ENCODE measurements at regions not wholly inside any gene's neighbourhood (a gene's known extent, or its start where the extent isn't known, plus 50 kb on each side); places are given as distances from the start of the nearest gene placed in this dataset.
"Not testable (repeated sequence)": the region's sequence is repeated elsewhere in the genome, so short reads cannot be mapped to it uniquely, and the experiment has no call there.

- H3K9me3 ChIP-seq (ENCODE audit: control insufficient read depth, insufficient read depth, low read depth, low read length), result no peaks in the 10 kb centered on the region
- no peak for TF ChIP-seq TCF7L2 (IDR thresholded peaks at IDR 0.05; ENCODE audit: low read depth, low read length)
- TF ChIP-seq REST (IDR thresholded peaks at IDR 0.05; ENCODE audit: insufficient read depth in 1 of 2, low read depth in 2 of 2, low read length in 1 of 2), result no peak
- no peak for TF ChIP-seq POLR2AphosphoS5 (IDR thresholded peaks at IDR 0.05; ENCODE audit: low read depth, low read length)
- TF ChIP-seq SIN3A (IDR thresholded peaks at IDR 0.05; ENCODE audit: borderline replicate concordance, insufficient read depth, low read depth, low read length), result no peak
- no peak for TF ChIP-seq CTCF (IDR thresholded peaks at IDR 0.05)
- ChIA-PET CTCF (no interaction called here), POLR2A (no interaction called here)
- no TSS peak for BruUV-seq (replicated peaks)
- H3K36me3 ChIP-seq (ENCODE audit: control insufficient read depth, insufficient read depth, low read length), result no peaks in the 10 kb centered on the region
- no peak for ATAC-seq
- intact Hi-C loops (cut with micrococcal nuclease; ENCODE audit: unreplicated experiment), result no loop called here
- H3K4me1 ChIP-seq (ENCODE audit: control insufficient read depth, insufficient read depth, low read length), result no peaks in the 10 kb centered on the region
- no peak for DNase-seq (ENCODE audit: low read depth, low spot score)
- in situ Hi-C loops (cut with HindIII; ENCODE audit: low pct_unique_long_range_greater_than_20kb, low sequenced_read_pairs), result no loop called here
- no peak overlapping the region for H3K4me3 ChIP-seq (ENCODE audit: low read depth in 2 of 2, low read length in 2 of 2)
- H3K27me3 ChIP-seq (ENCODE audit: control insufficient read depth, insufficient read depth, low read length), result no peaks in the 10 kb centered on the region
- H3K27ac ChIP-seq (ENCODE audit: low read length), result no peak overlapping the region
Observed at GRCh38 chr15:36449662-36450145, 129.7 kb upstream of the CDIN1 start.

- DNase-seq (ENCODE audit: low read depth, low spot score); H3K27me3 ChIP-seq (ENCODE audit: control insufficient read depth, insufficient read depth, low read length); ATAC-seq; CTCF ChIA-PET; H3K36me3 ChIP-seq (ENCODE audit: control insufficient read depth, insufficient read depth, low read length); H3K27ac ChIP-seq (ENCODE audit: low read length); H3K9me3 ChIP-seq (ENCODE audit: control insufficient read depth, insufficient read depth, low read depth, low read length); H3K4me3 ChIP-seq (ENCODE audit: low read depth in 2 of 2, low read length in 2 of 2); in situ Hi-C loops (cut with HindIII; ENCODE audit: low pct_unique_long_range_greater_than_20kb, low sequenced_read_pairs); H3K4me1 ChIP-seq (ENCODE audit: control insufficient read depth, insufficient read depth, low read length); BruUV-seq (replicated peaks); POLR2A ChIA-PET; intact Hi-C loops (cut with micrococcal nuclease; ENCODE audit: unreplicated experiment): not testable (repeated sequence)
Observed at GRCh38 chr15:36454244-36454643, 125.2 kb upstream of the CDIN1 start.

- no peak for DNase-seq (ENCODE audit: low read depth, low spot score)
- intact Hi-C loops (cut with micrococcal nuclease; ENCODE audit: unreplicated experiment) (no loop called here), in situ Hi-C loops (cut with HindIII; ENCODE audit: low pct_unique_long_range_greater_than_20kb, low sequenced_read_pairs) (no loop called here)
- no peaks in the 10 kb centered on the region for H3K4me1 ChIP-seq (ENCODE audit: control insufficient read depth, insufficient read depth, low read length)
- no peak for ATAC-seq
- H3K9me3 ChIP-seq (ENCODE audit: control insufficient read depth, insufficient read depth, low read depth, low read length), result no peaks in the 10 kb centered on the region
- no peak overlapping the region for H3K4me3 ChIP-seq (ENCODE audit: low read depth in 2 of 2, low read length in 2 of 2)
- no peaks in the 10 kb centered on the region for H3K27me3 ChIP-seq (ENCODE audit: control insufficient read depth, insufficient read depth, low read length)
- CTCF ChIA-PET, result no interaction called here
- TF ChIP-seq REST (IDR thresholded peaks at IDR 0.05; ENCODE audit: insufficient read depth in 1 of 2, low read depth in 2 of 2, low read length in 1 of 2) (no peak), SIN3A (IDR thresholded peaks at IDR 0.05; ENCODE audit: borderline replicate concordance, insufficient read depth, low read depth, low read length) (no peak), TCF7L2 (IDR thresholded peaks at IDR 0.05; ENCODE audit: low read depth, low read length) (no peak), CTCF (IDR thresholded peaks at IDR 0.05) (no peak), POLR2AphosphoS5 (IDR thresholded peaks at IDR 0.05; ENCODE audit: low read depth, low read length) (no peak)
- no TSS peak for BruUV-seq (replicated peaks)
- POLR2A ChIA-PET, result no interaction called here
- H3K27ac ChIP-seq (ENCODE audit: low read length), result no peak overlapping the region
- H3K36me3 ChIP-seq (ENCODE audit: control insufficient read depth, insufficient read depth, low read length), result no peaks in the 10 kb centered on the region
Observed at GRCh38 chr15:36458411-36458810, 121.0 kb upstream of the CDIN1 start.

All from Panc1 (cell line).